GM18873 (cell line): ENCODE measurements at regions not wholly inside any gene's neighbourhood (a gene's known extent, or its start where the extent isn't known, plus 50 kb on each side); places are given as distances from the start of the nearest gene placed in this dataset.

Source experiments
- ATAC-seq: cut with Tn5 transposase; IDR thresholded peaks from one replicate; pipeline ENCODE4 v1.9.1; 2021; ENCODE audit warnings: mild to moderate bottlenecking, moderate library complexity, moderate number of reproducible peaks; ENCODE audit not compliant: unreplicated experiment, low FRiP score

DNA sequence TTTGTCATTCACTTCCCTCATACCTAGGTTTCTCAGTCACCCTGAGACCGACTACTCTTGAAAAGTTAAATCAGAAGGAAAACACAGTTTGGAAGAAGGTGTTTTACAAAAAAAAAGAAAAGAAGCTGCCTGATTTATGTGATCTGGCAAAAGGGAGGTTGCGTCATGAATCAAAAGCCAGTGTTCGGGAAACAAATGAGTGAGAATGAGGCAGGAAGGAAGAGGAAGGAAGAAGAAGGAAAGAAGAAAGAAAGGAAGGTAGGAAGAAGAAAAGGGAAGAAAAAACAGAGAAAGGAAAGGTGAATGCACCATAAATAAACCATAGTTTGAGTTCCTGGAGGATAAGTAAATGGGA is 314.6 kb downstream of the BLID start:
- ATAC-seq = no peak

DNA sequence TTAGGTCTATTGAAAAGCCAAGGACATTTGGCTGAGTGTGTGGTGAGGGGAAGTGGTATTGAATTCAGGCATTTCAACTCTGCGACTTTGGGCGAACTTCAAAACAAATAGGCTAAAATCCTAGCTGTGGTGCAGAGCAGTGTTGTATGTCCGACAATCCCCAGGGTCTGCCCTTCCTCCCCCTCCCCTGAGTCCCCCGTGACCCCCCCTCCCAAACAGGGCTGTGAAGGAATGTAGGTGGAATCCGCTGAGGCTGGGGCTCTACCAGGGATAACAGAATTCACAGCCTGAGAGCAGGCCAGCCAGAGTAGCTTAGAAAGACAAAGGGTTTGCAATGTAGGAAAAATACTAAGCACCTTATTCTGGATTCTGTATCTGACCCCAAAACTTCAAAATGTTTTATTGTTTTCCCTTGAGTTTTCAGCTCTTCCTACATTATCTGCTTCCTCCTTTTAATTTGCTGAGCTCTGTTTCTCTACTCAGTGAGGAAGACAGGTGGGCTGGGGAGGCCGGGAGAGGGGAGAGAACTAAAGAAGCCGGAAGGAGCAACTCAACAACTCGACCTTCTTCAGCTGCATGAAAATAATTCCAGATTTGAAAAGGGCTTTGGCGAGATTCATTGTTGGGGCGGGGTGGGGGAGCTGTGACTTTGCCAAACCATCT is 315.2 kb downstream of the BLID start:
- ATAC-seq = no peak

DNA sequence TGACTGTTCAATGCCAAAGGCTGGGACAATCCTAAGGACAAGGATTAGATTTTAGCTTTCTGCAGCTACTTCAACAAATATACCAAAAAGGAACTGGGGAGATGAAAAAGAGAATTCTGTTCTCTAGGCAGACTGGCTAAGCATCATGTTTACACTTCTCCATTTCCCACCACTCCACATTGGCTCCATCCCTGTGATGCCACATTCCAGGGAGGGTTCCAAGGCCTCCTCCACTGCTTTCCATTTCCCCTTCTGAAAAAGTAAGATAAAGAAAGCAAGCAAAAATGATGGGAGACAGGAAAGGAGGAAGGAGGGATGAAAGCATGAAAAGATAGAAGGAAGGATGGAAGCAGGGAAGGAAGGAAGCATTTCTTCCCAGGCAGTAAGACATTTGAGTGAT is 315.8 kb downstream of the BLID start:
- ATAC-seq = no peak

DNA sequence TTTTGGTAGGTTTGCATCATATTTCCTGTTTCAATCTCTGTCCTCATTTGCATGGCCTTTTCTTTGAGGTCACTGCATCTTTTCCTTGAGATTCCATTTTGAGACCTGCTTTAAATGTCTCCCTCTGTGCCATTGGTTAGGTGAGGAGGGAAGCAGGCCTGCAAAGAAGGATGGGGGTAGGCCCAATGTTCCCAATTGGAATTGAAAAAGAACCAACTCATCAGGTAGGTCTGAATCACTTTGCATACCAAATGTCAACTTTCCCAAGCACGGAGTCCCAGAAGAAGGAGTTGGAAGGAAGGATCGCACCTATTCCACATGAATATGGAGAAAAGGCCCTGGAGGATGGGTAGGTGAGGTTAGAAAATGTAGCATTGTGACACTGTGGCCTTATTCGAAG is 318.5 kb downstream of the BLID start:
- ATAC-seq = no peak

DNA sequence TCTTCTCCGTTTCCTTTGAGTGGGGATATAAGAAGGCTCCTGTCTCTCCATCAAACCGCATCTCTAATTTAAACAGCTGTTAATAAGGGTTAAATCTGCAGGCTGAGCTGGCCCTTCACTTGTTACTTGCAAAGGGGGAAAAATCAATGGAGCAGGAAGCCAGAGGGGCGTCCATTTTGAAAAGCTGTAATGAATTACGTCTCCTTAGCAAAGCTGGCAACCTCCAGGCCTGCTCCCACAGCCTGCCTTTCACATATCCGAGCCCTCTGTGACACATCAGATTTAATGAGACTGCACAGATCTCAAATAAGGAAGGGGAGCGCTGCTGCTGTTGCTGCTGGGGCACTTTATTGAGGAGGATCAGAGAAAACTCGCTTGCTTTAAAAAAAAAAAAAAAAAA is 320.8 kb downstream of the BLID start:
- no peak for ATAC-seq

DNA sequence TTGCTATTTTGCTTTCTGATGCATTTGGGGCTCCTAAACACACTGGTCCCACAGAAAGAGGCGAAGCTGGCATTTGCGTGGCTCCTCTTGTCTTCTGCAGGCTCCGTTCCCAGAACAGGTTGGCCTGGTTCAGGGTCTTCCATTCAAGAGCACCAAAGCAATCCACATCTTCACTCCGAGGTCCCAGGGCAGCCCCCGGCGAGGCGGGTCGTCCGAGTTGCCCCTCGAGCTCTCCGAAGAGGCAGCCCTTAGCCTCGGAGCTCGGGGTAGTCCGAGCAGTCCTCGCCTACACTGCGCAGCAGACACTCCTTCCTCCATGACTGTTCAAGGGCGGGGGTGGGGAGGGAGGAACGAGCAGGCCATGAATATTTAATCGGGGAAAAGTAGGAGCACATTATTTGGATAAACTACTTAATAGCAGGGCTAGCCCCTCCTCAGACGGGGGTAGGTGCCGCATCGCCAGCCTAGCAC is 321.3 kb downstream of the BLID start:
- no peak for ATAC-seq

DNA sequence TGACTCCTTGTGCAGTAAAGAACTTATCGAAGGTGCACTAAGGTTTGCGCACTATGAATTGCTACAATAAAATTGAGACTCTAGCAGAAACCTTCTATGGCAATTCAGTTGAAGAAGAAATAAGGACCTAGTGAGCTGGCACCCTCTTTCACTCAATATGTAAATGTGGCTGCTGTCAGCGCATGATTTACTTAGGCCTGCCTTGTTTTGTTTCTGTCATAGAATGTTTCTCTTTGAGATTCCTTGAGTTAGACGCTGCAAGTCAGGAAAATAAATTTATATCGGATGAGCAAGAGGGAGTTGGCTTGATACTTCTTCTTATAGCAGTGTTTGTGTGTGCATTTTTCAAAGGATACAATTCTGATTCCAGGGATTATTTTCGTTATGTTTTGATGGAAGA is 322.1 kb downstream of the BLID start:
- ATAC-seq = no peak

DNA sequence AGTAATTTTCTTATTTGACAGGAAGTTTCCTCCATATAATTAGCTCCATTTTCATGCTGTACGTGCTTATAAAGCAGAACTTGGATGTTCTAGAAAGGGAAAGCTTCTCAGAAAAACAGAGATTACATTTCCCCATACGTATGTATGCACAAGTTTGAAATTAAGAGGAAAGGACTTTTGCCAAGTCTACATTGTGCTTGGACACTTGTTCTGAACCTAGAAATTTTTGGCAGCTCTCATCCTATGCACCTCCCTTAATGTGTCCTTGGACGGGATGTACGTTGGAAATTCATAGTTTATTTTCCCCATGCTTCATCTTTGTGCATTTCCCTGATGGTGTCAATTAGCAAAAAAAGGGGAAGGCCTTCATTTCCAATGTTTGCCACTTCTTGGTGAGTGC is 322.7 kb downstream of the BLID start:
- ATAC-seq = no peak

DNA sequence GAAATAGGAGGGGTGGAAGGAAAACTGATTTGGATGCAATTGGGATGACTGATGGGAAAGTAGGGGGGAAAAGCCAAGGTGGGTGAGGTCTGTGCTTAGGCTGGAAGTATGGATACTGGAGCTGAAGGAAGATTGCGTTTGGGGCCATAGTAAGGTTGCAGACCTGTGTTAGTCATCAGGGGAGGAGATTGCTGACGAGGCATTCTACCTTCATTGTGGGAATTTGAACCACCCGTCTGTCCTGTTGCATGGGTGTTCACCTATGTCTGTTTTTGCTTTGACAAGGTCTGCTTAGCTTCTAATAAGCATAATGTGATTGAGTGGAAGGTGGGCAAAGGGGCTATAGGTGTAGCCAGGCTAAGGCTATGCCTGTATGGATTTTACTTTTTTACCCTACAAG is 323.8 kb downstream of the BLID start:
- ATAC-seq = no peak

DNA sequence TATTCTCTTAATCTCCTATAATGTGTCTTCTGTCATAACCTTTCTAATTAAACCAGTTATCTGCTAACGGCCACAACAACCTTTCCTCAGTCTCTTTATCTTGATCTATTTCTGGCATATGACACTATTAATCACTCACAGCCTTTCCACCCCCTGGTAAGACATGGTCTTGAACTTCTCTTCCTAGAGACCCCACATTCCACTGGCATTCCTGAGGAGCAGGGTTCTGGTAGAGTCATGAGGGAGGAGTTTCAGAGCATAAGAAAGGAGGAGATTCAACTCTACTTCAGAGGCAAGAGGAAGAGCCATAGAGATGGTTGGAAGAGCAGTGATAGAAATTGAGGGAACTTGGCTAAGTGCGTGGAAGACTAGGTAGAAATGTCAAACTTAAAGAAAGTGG is 325.6 kb downstream of the BLID start:
- no peak for ATAC-seq

DNA sequence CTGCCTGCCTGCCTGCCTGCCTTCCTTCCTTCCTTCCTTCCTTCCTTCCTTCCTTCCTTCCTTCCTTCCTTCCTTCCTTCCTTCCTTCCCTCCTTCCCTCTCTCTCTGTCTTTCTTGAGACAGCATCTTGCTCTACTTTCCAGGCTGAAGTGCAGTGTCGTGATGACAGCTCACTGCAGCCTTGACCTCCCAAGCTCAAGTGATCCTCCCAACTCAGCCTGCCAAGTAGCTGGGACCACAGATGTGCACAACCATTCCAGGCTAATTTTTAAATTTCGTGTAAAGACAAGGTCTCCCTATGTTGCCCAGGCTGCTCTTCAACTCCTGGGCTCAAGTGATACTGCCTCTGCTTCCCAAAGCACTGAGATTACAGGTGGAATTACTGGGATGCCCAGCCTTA is 328.2 kb upstream of the SORL1-AS1 start:
- no peak for ATAC-seq

DNA sequence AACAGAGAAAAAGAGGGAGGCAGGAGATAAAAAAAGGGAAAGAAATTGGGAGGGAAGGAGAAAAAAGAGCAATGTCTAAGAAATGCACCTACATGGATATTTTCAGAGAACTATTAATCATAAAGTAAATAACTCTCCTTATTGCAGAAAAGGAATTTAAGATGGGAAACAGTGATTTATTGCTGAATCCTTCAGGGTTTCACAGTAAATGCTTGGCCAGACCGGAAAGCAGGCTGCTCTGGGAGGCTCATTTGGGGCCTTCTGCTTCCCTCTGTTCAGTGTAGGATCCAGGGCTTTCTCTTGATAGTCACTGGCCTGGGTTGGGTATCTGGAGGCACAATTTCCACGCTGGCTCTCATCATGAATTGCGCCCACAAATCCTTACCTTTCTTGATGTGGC is 324.3 kb upstream of the SORL1-AS1 start:
- no peak for ATAC-seq

DNA sequence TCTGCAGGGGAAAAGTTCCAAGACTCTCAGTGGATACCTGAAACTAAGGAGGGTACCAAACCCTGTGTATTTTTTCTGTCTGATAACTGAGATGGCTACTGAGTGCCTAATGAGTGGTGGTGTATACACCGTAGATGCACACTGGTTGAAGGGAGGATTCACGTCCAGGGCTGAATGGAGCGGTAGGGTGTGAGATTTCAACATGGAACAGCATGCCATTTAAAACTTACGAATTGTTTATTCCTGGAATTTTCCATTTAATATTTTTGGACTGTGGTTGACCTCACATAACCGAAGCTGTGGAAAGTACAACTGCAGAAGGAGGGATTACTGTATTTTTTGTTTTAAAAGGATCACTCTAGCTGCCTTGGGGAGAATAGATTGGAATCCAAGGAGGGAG is 322.5 kb upstream of the SORL1-AS1 start:
- ATAC-seq = no peak

DNA sequence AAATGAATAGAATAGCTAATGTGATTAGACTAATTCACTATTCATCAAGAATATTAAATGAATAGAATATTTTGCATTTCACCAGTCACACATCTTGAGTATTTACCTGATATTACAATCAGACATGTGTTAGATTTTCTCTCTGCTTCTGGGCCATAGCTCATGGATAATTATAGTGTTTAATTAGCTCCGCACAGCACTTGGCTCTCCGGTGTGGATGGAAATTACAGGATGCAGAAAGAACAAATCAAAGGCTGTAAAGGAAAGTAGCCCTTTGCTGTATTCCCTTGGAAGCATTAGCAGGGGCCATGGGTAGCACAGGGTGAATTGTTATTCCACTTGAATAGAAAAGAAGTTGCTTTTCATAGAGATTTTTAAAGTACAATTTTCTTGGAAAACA is 320.3 kb upstream of the SORL1-AS1 start:
- no peak for ATAC-seq

DNA sequence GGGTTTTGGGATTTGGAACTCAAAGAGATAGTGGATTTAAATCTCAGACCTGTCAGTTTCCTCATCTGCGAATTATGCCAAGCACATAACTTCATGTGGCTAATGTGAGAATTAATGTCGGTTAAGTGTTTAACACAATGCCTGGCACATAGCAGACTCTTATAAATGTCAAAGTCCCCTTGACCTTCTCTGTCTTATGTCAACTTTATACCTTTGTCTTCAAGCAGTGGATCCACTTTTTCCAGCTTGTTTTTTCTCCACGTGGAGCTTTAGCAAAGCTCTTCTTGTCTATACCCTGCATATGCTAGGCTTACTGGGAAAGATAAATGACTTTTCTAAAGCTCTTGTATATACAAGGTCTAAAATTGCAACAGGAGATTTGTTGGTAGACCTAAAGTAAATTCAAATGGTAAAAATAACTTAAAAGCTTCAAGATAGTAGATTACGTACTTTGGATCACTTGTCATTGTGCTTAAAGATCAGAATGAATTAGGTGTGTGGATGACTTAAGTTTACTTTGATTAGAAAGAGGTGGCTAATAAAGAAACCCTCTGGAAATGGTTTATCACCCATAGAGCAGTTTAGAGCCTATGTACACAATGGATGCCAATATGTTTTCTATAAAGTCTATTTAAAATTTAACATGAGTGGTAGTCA is 318.3 kb upstream of the SORL1-AS1 start:
- ATAC-seq = no peak

DNA sequence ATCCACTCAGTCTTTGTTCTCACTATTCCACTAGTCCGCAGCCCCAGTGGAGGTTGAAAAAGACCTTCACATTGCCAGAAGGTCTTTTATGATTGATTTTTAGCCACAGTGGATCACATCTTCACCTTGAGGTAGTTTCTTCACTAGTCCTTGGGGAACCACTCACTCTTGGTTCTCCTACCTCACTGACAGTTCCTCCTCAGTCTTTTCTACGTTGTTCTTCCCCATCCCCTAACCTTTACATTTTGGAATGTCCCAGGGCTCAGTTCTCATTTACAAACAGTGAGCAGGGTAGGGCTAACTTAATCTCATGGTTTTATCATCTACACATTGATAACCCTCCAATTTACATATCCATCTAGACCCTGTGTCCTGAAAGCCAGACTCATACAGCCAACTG is 316.4 kb upstream of the SORL1-AS1 start:
- ATAC-seq = no peak

DNA sequence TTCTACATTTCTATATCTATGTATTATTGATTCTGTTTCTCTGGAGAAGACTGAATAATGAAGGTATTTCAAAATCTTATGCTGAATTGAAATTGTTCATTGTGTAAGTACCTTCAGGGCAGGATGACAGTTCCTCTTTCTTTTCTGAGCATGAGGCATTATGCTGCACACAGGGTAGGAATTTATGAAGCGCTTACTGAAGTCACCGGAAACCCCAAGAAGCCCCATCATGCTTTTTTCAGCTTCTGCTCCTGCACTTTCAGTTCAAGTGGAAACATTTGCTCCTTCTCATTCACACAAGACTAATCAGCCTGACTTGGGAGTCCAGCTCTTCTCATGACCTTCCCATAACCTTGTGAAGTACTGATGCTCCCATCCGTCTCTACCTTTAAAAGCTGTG is 314.7 kb upstream of the SORL1-AS1 start:
- peak; percentile 57 for ATAC-seq

DNA sequence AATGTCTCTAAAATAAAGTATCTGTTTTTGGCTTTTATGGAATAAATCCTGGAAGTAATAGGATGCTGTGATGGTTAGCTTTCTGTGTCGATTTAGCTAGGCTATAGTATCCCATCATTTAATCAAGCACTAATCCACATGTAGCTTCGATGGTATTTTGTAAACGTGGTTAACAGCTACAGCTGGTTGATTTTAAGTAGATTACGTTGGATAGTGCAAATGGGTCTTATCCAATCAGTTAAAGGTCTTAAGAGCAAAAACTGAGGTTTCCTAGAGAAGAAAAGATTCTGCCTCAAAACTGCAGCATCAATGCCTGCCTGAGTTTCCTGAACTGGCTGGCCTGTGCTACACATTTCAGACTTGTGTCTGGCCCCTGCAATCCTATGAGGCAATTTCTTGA is 314.2 kb upstream of the SORL1-AS1 start:
- ATAC-seq = no peak

DNA sequence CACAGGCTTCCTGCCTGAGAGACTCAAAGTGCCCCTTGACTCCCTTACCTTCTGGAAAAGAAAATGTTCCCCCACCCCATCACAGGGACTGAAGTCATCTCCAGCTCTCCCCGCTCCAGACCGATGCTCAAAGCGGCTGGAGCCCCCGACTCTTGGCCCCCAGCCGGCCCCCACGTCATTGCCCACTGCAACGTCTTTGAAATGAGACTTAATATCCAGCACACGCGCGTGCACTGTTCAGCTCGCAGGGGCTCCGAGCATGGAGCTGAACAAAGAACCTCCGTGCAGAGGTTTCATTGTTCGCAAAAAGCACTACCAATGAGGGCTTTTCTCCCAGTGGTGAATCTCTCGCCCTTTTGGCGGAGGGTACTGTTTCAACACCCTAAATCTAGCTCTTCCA is 313.4 kb upstream of the SORL1-AS1 start:
- no peak for ATAC-seq

DNA sequence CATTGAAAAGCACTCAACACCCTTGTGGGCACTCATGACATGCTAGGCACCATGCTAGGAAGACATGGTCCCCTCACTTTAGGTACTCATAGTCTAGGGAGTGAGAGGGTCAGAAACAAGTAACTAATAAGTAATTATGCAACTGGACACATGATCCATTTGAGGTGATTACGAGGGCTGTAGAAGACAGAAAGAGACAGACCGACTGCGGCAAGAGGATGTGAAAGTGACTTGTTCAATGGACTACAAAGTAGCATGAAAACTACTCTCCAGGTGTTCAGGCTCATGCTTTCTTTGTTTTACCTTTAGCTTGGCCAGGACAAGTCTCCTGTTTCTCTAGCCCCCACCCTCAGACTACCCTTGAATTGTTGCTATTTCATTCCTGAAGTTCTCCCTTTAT is 310.8 kb upstream of the SORL1-AS1 start:
- peak; percentile 78 for ATAC-seq

DNA sequence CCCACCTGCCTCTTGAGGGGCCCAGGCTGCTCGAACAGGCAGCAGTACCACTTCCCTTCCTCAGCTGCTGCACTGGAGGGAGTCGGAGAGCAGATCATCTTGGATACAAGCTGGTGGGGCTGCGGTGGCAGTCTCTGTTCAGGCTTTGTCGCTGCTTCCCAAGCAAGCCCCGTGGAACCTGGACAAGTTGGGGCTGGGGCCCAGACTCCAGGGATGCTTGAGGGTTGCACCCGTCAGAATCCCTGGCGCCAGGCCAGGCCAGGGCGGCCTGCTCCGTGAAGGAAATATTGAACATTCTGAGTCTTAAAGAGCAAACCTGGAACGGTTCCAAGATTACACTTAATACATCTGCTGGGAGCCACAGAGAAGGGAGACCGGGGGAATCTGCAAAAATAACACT is 310.1 kb upstream of the SORL1-AS1 start:
- ATAC-seq = no peak

DNA sequence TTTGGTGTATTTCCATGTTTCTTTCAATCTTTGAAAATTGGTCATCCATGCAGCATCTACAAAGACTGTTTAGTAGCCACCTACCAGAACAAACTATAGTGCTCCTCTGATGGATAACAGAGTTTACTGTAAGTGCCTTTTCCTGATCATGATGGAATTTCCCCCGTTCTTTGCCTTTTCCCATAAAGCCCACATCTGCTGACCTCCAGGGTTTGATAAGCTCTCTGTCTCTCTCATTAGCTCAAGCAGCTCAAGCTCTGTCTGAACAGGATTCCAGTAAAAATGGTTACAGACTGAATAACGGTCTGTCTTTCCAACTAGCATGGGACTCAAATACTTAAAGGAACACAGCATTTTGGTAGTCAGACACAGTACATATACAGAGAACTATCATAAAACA is 308.4 kb upstream of the SORL1-AS1 start:
- ATAC-seq = no peak
